ENCODE measurements at regions not wholly inside any gene's neighbourhood (a gene's known extent, or its start where the extent isn't known, plus 50 kb on each side); places are given as distances from the start of the nearest gene placed in this dataset.

- no peaks in the 10 kb centered on the region for H3K4me1 ChIP-seq (ENCODE audit: control insufficient read depth, insufficient read depth, low read length)
- H3K36me3 ChIP-seq (ENCODE audit: control insufficient read depth in 2 of 2, insufficient read depth in 1 of 2, low read length in 2 of 2): no peaks in the 10 kb centered on the region
- POLR2A ChIA-PET: no interaction called here
- no peak overlapping the region for H3K4me3 ChIP-seq (ENCODE audit: low read depth, low read length)
- H3K9me3 ChIP-seq (ENCODE audit: control insufficient read depth, insufficient read depth, low read depth, low read length): no peaks in the 10 kb centered on the region
- H3K27ac ChIP-seq (ENCODE audit: extremely low read depth, low read depth, low read length): no peak overlapping the region
- TF ChIP-seq SP2 (tag by site-specific recombination; IDR thresholded peaks at IDR 0.05) (no peak), ZNF48 (tag by site-specific recombination; IDR thresholded peaks at IDR 0.05) (no peak), ZNF114 (tag by site-specific recombination; IDR thresholded peaks at IDR 0.05) (no peak), ZNF175 (tag by site-specific recombination; IDR thresholded peaks at IDR 0.05) (no peak), ZSCAN16 (tag by site-specific recombination; IDR thresholded peaks at IDR 0.05) (no peak), ZNF433 (tag by site-specific recombination; IDR thresholded peaks at IDR 0.05; ENCODE audit: low read depth) (no peak), SALL2 (tag by site-specific recombination; IDR thresholded peaks at IDR 0.05; ENCODE audit: borderline replicate concordance) (no peak)
- CTCF ChIA-PET: no interaction called here
These were observed 705.2 kb upstream of the NRSN1 start for GRCh38 chr6:23420659-23421350.

- CTCF ChIA-PET: interaction anchor here (0.6 to 0.8 kb wide), 2 partner anchors 10 to 702 kb away, joined by 3 to 4 read pairs; no protein-coding TSS in a partner anchor
- Histone ChIP-seq H3K36me3 (ENCODE audit: control insufficient read depth in 2 of 2, insufficient read depth in 1 of 2, low read length in 2 of 2) (no peaks in the 10 kb centered on the region), H3K27ac (ENCODE audit: extremely low read depth, low read depth, low read length) (no peak overlapping the region), H3K4me3 (ENCODE audit: low read depth, low read length) (no peak overlapping the region), H3K9me3 (ENCODE audit: control insufficient read depth, insufficient read depth, low read depth, low read length) (no peaks in the 10 kb centered on the region), H3K4me1 (ENCODE audit: control insufficient read depth, insufficient read depth, low read length) (no peaks in the 10 kb centered on the region)
- POLR2A ChIA-PET: no interaction called here
- no peak for TF ChIP-seq ZSCAN23 (tag by site-specific recombination; IDR thresholded peaks at IDR 0.05)
- TF ChIP-seq, protein P1, sequence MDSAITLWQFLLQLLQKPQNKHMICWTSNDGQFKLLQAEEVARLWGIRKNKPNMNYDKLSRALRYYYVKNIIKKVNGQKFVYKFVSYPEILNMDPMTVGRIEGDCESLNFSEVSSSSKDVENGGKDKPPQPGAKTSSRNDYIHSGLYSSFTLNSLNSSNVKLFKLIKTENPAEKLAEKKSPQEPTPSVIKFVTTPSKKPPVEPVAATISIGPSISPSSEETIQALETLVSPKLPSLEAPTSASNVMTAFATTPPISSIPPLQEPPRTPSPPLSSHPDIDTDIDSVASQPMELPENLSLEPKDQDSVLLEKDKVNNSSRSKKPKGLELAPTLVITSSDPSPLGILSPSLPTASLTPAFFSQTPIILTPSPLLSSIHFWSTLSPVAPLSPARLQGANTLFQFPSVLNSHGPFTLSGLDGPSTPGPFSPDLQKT (IDR thresholded peaks at IDR 0.05; ENCODE audit: borderline replicate concordance, low read depth, low read length): no peak
- no peak for TF ChIP-seq ZNF600 (tag by site-specific recombination; IDR thresholded peaks at IDR 0.05)
- TF ChIP-seq, protein P2, sequence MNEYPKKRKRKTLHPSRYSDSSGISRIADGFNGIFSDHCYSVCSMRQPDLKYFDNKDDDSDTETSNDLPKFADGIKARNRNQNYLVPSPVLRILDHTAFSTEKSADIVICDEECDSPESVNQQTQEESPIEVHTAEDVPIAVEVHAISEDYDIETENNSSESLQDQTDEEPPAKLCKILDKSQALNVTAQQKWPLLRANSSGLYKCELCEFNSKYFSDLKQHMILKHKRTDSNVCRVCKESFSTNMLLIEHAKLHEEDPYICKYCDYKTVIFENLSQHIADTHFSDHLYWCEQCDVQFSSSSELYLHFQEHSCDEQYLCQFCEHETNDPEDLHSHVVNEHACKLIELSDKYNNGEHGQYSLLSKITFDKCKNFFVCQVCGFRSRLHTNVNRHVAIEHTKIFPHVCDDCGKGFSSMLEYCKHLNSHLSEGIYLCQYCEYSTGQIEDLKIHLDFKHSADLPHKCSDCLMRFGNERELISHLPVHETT (tag by site-specific recombination; IDR thresholded peaks at IDR 0.05): no peak
- no peak for TF ChIP-seq ZNF677 (tag by site-specific recombination; IDR thresholded peaks at IDR 0.05)
These were observed 701.4 kb upstream of the NRSN1 start for GRCh38 chr6:23424584-23424983.

DNA sequence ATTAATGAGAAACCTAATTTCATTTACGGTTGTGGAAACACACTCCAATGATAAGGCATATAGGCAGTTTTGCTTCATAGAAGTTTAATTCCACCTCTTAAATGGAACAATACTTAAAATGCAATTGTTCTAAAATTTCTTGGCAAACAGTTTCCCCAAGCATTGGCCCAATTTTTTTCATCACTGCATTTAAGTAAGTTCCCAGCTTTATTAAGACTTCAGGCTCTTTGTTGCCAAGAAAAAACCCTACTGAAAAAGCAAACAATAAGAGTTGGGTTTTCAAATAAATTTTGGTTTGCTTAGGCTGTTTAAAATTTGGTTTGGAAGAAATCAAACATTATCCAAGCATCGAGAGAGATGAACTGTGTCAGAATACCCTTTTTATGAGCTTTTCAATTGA, 690.9 kb upstream of the NRSN1 start:
- H3K36me3 ChIP-seq (ENCODE audit: control insufficient read depth in 2 of 2, insufficient read depth in 1 of 2, low read length in 2 of 2): no peaks in the 10 kb centered on the region
- ChIA-PET CTCF (interaction anchor here (0.7 to 1.5 kb wide), 2 partner anchors 20 to 22 kb away, joined by 3 to 4 read pairs; no protein-coding TSS in a partner anchor), POLR2A (no interaction called here)
- no peaks in the 10 kb centered on the region for H3K4me1 ChIP-seq (ENCODE audit: control insufficient read depth, insufficient read depth, low read length)
- H3K9me3 ChIP-seq (ENCODE audit: control insufficient read depth, insufficient read depth, low read depth, low read length): no peaks in the 10 kb centered on the region
- no peak overlapping the region for H3K4me3 ChIP-seq (ENCODE audit: low read depth, low read length)
- no peak overlapping the region for H3K27ac ChIP-seq (ENCODE audit: extremely low read depth, low read depth, low read length)
- TF ChIP-seq SALL2 (tag by site-specific recombination; IDR thresholded peaks at IDR 0.05; ENCODE audit: borderline replicate concordance) (no peak), PRDM2 (tag by site-specific recombination; IDR thresholded peaks at IDR 0.05; ENCODE audit: borderline replicate concordance) (no peak), SCRT1 (tag by site-specific recombination; IDR thresholded peaks at IDR 0.05; ENCODE audit: borderline replicate concordance) (no peak), ZNF292 (tag by site-specific recombination; IDR thresholded peaks at IDR 0.05; ENCODE audit: borderline replicate concordance, low read depth) (no peak), ZNF146 (tag by site-specific recombination; IDR thresholded peaks at IDR 0.05) (no peak), ZNF404 (tag by site-specific recombination; IDR thresholded peaks at IDR 0.05) (no peak)
- TF ChIP-seq, protein P3, sequence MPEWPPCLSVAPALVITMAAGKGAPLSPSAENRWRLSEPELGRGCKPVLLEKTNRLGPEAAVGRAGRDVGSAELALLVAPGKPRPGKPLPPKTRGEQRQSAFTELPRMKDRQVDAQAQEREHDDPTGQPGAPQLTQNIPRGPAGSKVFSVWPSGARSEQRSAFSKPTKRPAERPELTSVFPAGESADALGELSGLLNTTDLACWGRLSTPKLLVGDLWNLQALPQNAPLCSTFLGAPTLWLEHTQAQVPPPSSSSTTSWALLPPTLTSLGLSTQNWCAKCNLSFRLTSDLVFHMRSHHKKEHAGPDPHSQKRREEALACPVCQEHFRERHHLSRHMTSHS (tag by site-specific recombination; IDR thresholded peaks at IDR 0.05): no peak
